Neuronal stem cell (in vitro differentiated cells): ENCODE measurements at regions not wholly inside any gene's neighbourhood (a gene's known extent, or its start where the extent isn't known, plus 50 kb on each side); places are given as distances from the start of the nearest gene placed in this dataset.

ENCODE experiments used
- DNase-seq: peaks from one replicate; pipeline ENCODE4 v3.0.0-alpha.2; 2013; ENCODE audit warnings: low spot score
- H2AFZ ChIP-seq: one replicate; pipeline ENCODE4 v1.6.1; 2013; ENCODE audit warnings: mild to moderate bottlenecking, low read length, inconsistent platforms
- H2AK5ac ChIP-seq: 2 replicates; pipeline ENCODE4 v1.6.1; 2013; ENCODE audit warnings: low read depth, mild to moderate bottlenecking, inconsistent platforms, low read length, moderate library complexity, mixed read lengths
- H2BK120ac ChIP-seq: 2 replicates; pipeline ENCODE4 v1.6.1; 2013; ENCODE audit warnings: low read depth, mild to moderate bottlenecking, inconsistent platforms, low read length, moderate library complexity, mixed read lengths
- H2BK12ac ChIP-seq: one replicate; pipeline ENCODE4 v1.6.1; 2013; ENCODE audit warnings: low read length, inconsistent platforms
- H2BK15ac ChIP-seq: 2 replicates; pipeline ENCODE4 v1.6.1; 2013; ENCODE audit warnings: mild to moderate bottlenecking, low read length, inconsistent platforms, mixed read lengths
- H2BK5ac ChIP-seq: one replicate; pipeline ENCODE4 v1.6.1; 2013; ENCODE audit warnings: inconsistent platforms, mild to moderate bottlenecking, low read length, moderate library complexity
- H3K14ac ChIP-seq: one replicate; pipeline ENCODE4 v1.6.1; 2013; ENCODE audit warnings: low read length, inconsistent platforms
- H3K18ac ChIP-seq: 2 replicates; pipeline ENCODE4 v1.6.1; 2013; ENCODE audit warnings: low read length, inconsistent platforms
- H3K23ac ChIP-seq: 2 replicates; pipeline ENCODE4 v1.6.1; 2013; ENCODE audit warnings: low read depth, mild to moderate bottlenecking, mixed read lengths, low read length, inconsistent platforms; ENCODE audit not compliant: poor library complexity
- H3K27ac ChIP-seq: replicated peaks from 3 replicates; pipeline ENCODE4 v1.5.1; 2013; ENCODE audit warnings: low read length, inconsistent platforms
- H3K27me3 ChIP-seq, 3 experiments: 2 replicates each; pipeline ENCODE4 v1.6.1; 2013; ENCODE audit warnings: low read length in 3 of 3, mild to moderate bottlenecking in 2 of 3, inconsistent platforms in 1 of 3, low read depth in 1 of 3, mixed read lengths in 1 of 3, moderate library complexity in 1 of 3; ENCODE audit not compliant: control insufficient read depth in 3 of 3, insufficient read depth in 3 of 3
- H3K36me3 ChIP-seq, 2 donors: replicated peaks in 1 of 2; 2 replicates each; pipeline ENCODE4 v1.6.1; 2013; ENCODE audit warnings: low read length in 2 of 2; ENCODE audit not compliant: control insufficient read depth in 2 of 2, insufficient read depth in 2 of 2
- H3K4ac ChIP-seq: 2 replicates; pipeline ENCODE4 v1.6.1; 2013; ENCODE audit warnings: inconsistent platforms, mild to moderate bottlenecking, low read length, moderate library complexity
- H3K4me1 ChIP-seq, 2 donors: 1 replicate in 1 of 2; 2 replicates in 1 of 2; pipeline ENCODE4 v1.6.1; 2013; ENCODE audit warnings: low read length in 2 of 2, low read depth in 1 of 2; ENCODE audit not compliant: control insufficient read depth in 2 of 2, insufficient read depth in 1 of 2
- H3K4me2 ChIP-seq: one replicate; pipeline ENCODE4 v1.6.1; 2013; ENCODE audit warnings: mild to moderate bottlenecking, low read length, inconsistent platforms; ENCODE audit not compliant: insufficient read depth, poor library complexity, severe bottlenecking
- H3K4me3 ChIP-seq, 2 donors: 2 replicates each; pipeline ENCODE4 v1.5.1; 2013; ENCODE audit warnings: low read length in 2 of 2, mild to moderate bottlenecking in 2 of 2, inconsistent platforms in 1 of 2, moderate library complexity in 1 of 2
- H3K79me1 ChIP-seq: one replicate; pipeline ENCODE4 v1.6.1; 2013; ENCODE audit warnings: low read depth, mild to moderate bottlenecking, inconsistent platforms, low read length, moderate library complexity
- H3K9ac ChIP-seq: one replicate; pipeline ENCODE4 v1.6.1; 2013; ENCODE audit warnings: mild to moderate bottlenecking, low read depth, low read length, inconsistent platforms; ENCODE audit not compliant: poor library complexity
- H3K9me3 ChIP-seq, 2 donors: replicated peaks in 1 of 2; 2 replicates each; pipeline versions ENCODE3 to v1.6.1; 2013; ENCODE audit warnings: low read length in 2 of 2, mild to moderate bottlenecking in 2 of 2, inconsistent platforms in 1 of 2, low read depth in 1 of 2, mixed read lengths in 1 of 2, moderate library complexity in 1 of 2; ENCODE audit not compliant: control insufficient read depth in 2 of 2, insufficient read depth in 1 of 2
- H4K8ac ChIP-seq: one replicate; pipeline ENCODE4 v1.6.1; 2013; ENCODE audit warnings: low read depth, mild to moderate bottlenecking, inconsistent platforms, low read length, moderate library complexity
- H4K91ac ChIP-seq: one replicate; pipeline ENCODE4 v1.6.1; 2013; ENCODE audit warnings: low read length, low read depth, mild to moderate bottlenecking, inconsistent platforms; ENCODE audit not compliant: poor library complexity
- WGBS, 2 donors: extraction: QIAGEN DNeasy Blood & Tissue Kit; methylation state at CpG; one replicate each; pipeline ENCODE4 v1.1.7; 2013; ENCODE audit warnings: missing lambda C conversion rate in 2 of 2, mixed read lengths in 1 of 2; ENCODE audit not compliant: insufficient read length in 2 of 2, insufficient replicate concordance in 1 of 2; ENCODE audit errors: extremely low coverage in 2 of 2; 5-methylcytosine and 5-hydroxymethylcytosine counted together

DNA sequence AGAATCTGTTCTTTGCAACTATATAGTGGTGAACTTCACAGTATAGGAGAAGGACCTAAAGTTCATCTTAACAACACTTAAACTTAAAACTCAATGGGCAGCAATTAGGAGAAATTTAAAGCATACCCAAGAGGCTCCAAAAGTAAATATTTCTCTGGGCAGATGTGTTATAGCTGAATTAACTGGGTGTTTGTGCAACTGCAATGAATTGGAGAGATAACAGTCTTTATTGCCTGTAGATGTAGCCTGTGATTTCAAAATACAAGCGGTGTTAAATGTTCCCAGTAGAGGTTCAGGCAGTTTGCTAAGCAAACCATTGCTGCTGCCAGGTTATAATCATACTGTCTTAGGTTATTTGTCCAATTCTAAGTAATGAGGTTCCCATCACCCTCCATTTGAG, 294.1 kb upstream of the MTNR1B start:
- H4K8ac ChIP-seq = no peak overlapping the region
- no peak overlapping the region for H2AFZ ChIP-seq
- peaks cover 4 to 6% of the 10 kb centered on the region in 2 donors for H3K4me1 ChIP-seq
- WGBS, 2 donors = no CpG with 5 or more reads among the region's 1 CpG
- no peaks in the 10 kb centered on the region for H3K27me3 ChIP-seq
- no peak overlapping the region for H3K4me2 ChIP-seq
- H2BK120ac ChIP-seq = no peak overlapping the region
- H3K18ac ChIP-seq = no peak overlapping the region
- H4K91ac ChIP-seq = no peak overlapping the region
- H2BK5ac ChIP-seq = no peak overlapping the region
- H3K9ac ChIP-seq = no peak overlapping the region
- H3K36me3 ChIP-seq = peaks cover 0 to 15% of the 10 kb centered on the region in 2 donors
- no peak overlapping the region for H3K4me3 ChIP-seq
- DNase-seq = no peak
- no peak overlapping the region for H3K14ac ChIP-seq
- H2BK15ac ChIP-seq = no peak overlapping the region
- H3K27ac ChIP-seq = no peak overlapping the region
- no peak overlapping the region for H2BK12ac ChIP-seq
- no peak overlapping the region for H3K23ac ChIP-seq
- no peak overlapping the region for H3K4ac ChIP-seq
- peaks cover 0 to 32% of the 10 kb centered on the region in 2 donors for H3K9me3 ChIP-seq
- no peaks in the 10 kb centered on the region for H3K79me1 ChIP-seq
- H2AK5ac ChIP-seq = no peak overlapping the region

DNA sequence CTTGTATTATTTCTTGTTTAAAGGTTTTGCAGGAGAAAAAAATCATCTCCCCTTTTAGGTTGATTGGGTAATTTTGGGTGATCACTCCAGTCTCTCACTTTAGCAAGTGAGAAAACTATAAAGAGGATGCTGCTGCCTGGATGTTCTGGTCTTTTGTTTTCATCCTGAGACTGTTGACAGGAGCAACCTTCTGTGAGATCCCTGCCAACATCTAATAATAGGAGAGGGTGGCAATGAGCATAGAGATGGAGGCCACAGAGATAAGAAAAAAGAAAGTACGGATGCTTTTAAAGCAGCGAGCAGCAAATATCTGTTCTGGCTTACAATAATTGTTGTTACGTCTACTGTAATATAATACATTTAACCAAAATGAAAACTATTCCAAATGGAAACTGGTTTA, 293.6 kb upstream of the MTNR1B start:
- Histone ChIP-seq H3K27ac (no peak overlapping the region), H3K4me3 (no peak overlapping the region), H3K9ac (no peak overlapping the region), H4K91ac (no peak overlapping the region), H2BK120ac (no peak overlapping the region), H3K4ac (no peak overlapping the region), H2BK5ac (no peak overlapping the region), H3K23ac (no peak overlapping the region), H3K9me3 (peaks cover 0 to 36% of the 10 kb centered on the region in 2 donors), H3K36me3 (peaks cover 0 to 15% of the 10 kb centered on the region in 2 donors), H4K8ac (no peak overlapping the region), H3K14ac (no peak overlapping the region), H2BK12ac (no peak overlapping the region), H2AK5ac (no peak overlapping the region), H3K79me1 (no peaks in the 10 kb centered on the region), H2AFZ (no peak overlapping the region), H3K18ac (no peak overlapping the region), H3K27me3 (no peaks in the 10 kb centered on the region), H3K4me1 (peaks cover under 1 to 1% of the 10 kb centered on the region in 2 donors), H2BK15ac (no peak overlapping the region), H3K4me2 (no peak overlapping the region)
- no CpG with 5 or more reads among the region's 3 CpGs for WGBS, 2 donors
- DNase-seq = no peak

DNA sequence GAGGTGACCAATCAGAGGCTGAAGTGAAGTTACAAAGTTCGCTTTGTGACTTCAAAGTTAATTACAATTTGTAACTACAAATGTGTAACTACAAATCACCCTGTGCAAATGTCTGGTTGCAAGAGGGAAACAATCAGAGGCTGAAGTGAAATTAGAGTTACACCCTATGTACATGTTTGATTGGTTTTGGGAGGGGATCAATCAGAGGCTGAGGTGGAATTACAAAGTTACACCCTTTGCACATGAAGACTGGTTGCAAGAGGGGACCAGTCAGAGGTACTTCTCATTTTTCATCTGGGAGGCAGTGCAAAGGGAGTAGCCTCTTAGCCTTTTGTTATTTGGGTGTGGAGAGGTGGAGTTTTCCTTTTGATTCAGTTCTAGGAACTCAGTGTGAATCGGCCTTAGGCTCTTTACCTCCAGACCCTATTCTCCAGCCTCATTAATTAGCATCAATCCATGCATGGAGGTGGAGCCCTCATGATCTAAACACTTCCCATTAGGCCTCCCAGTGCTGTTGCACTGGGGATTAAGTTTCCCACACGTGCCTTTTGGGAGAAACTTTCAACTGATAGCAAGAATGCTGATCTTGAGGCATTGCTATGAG, 291.3 kb upstream of the MTNR1B start:
- peaks cover 0 to 15% of the 10 kb centered on the region in 2 donors for H3K36me3 ChIP-seq
- peaks cover 6 to 10% of the 10 kb centered on the region in 2 donors for H3K4me1 ChIP-seq
- no peaks in the 10 kb centered on the region for H3K79me1 ChIP-seq
- no peak overlapping the region for H4K8ac ChIP-seq
- no peak overlapping the region for H3K9ac ChIP-seq
- no peak overlapping the region for H2AFZ ChIP-seq
- no peak overlapping the region for H3K23ac ChIP-seq
- no peak overlapping the region for H2BK15ac ChIP-seq
- H4K91ac ChIP-seq = no peak overlapping the region
- H3K4ac ChIP-seq = no peak overlapping the region
- no peak overlapping the region for H2BK12ac ChIP-seq
- DNase-seq = no peak
- H2BK5ac ChIP-seq = no peak overlapping the region
- H3K9me3 ChIP-seq = peaks cover 0 to 36% of the 10 kb centered on the region in 2 donors
- no peak overlapping the region for H2AK5ac ChIP-seq
- no peak overlapping the region for H3K4me2 ChIP-seq
- H3K14ac ChIP-seq = no peak overlapping the region
- no peak overlapping the region for H3K4me3 ChIP-seq
- no peak overlapping the region for H3K27ac ChIP-seq
- H3K27me3 ChIP-seq = no peaks in the 10 kb centered on the region
- no CpG with 5 or more reads among the region's 3 CpGs for WGBS, 2 donors
- H2BK120ac ChIP-seq = no peak overlapping the region
- H3K18ac ChIP-seq = no peak overlapping the region

DNA sequence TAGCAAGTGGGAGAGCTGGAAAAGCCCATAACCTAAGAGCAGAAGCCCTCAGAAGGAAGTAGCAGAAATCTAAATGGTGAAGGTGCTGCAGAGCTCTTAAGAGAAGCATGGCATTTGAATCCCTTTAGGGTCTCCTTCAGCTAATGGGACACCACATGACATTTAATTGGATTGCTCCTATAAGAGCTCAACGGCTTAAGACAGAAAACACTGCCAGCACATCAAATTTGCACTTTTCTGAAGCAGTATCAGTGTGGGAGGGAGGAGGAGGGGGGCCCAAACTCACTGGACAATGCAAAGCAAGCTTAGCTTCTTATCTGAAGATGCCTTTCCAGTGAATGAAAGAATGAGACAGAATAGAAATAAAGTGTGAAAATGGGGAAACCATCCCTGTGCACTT, 287.9 kb upstream of the MTNR1B start:
- Histone ChIP-seq H3K4ac (no peak overlapping the region), H3K23ac (no peak overlapping the region)

More for the DNA sequence above, 287.9 kb upstream of the MTNR1B start:
- Histone ChIP-seq H2BK5ac (no peak overlapping the region), H3K14ac (no peak overlapping the region), H3K9me3 (peaks cover 0 to 34% of the 10 kb centered on the region in 2 donors), H2BK120ac (no peak overlapping the region), H3K4me1 (peaks cover 6 to 14% of the 10 kb centered on the region in 2 donors), H3K4me2 (no peak overlapping the region), H4K91ac (no peak overlapping the region), H2BK15ac (no peak overlapping the region), H2AFZ (no peak overlapping the region), H2BK12ac (no peak overlapping the region), H2AK5ac (no peak overlapping the region), H3K36me3 (peaks cover 0 to 15% of the 10 kb centered on the region in 2 donors), H3K9ac (no peak overlapping the region), H3K27me3 (no peaks in the 10 kb centered on the region), H4K8ac (no peak overlapping the region), H3K79me1 (no peaks in the 10 kb centered on the region), H3K18ac (no peak overlapping the region), H3K27ac (no peak overlapping the region), H3K4me3 (no peak overlapping the region)
- DNase-seq = no peak
- WGBS, 2 donors = no CpG with 5 or more reads among the region's 1 CpG
